Right lobe of liver (tissue), 4 donors: ENCODE measurements at regions not wholly inside any gene's neighbourhood (a gene's known extent, or its start where the extent isn't known, plus 50 kb on each side); places are given as distances from the start of the nearest gene placed in this dataset.

Source experiments
- POLR2A ChIP-seq: fragments of 450-650 bp; IDR thresholded peaks from one replicate; pipeline ENCODE4 v1.6.1; 2017; ENCODE audit warnings: antibody characterized with exemption, mild to moderate bottlenecking
- TF ChIP-seq, protein P1 (sequence below), 4 donors: fragments of 200-600 bp in 3 of 4; fragments of 450-650 bp in 1 of 4; IDR thresholded peaks; one replicate each; pipeline versions ENCODE4 v1.5.1 to v1.8.0; 2016 to 2022; ENCODE audit warnings: antibody characterized with exemption in 4 of 4, mild to moderate bottlenecking in 2 of 4
- donor health status: DM: no; HTN: no; CAD: no.
- donor health status: DM: no; HTN: no; CAD: no.
- donor health status: DM: no; HTN: yes; CAD: no.

DNA sequence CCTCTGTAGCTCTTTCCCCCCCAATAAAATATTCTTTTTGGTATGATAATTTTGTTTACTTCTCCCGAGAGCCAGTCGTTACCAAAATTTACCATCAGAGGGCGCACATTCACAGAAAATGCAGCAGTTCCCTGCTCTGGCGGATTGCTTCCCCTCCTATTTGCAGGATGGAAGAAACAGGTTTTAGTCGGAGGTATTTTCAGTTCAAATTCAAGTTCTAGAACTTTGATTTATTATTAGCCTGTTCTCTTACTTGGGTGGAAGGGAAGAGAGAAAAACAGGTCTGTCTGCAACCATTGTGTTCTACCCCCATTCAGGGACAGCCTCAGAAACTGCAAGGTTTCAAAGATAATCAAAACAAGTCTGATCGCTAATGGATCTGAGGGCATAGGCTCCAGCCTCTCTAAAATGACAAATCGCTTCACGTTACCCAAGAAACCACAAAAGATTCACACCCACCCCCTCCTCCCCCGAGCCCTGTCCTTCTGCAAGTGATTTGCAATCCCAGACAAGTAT lies 263.8 kb upstream of the RPS6KA3 start:
- TF ChIP-seq, protein P1, sequence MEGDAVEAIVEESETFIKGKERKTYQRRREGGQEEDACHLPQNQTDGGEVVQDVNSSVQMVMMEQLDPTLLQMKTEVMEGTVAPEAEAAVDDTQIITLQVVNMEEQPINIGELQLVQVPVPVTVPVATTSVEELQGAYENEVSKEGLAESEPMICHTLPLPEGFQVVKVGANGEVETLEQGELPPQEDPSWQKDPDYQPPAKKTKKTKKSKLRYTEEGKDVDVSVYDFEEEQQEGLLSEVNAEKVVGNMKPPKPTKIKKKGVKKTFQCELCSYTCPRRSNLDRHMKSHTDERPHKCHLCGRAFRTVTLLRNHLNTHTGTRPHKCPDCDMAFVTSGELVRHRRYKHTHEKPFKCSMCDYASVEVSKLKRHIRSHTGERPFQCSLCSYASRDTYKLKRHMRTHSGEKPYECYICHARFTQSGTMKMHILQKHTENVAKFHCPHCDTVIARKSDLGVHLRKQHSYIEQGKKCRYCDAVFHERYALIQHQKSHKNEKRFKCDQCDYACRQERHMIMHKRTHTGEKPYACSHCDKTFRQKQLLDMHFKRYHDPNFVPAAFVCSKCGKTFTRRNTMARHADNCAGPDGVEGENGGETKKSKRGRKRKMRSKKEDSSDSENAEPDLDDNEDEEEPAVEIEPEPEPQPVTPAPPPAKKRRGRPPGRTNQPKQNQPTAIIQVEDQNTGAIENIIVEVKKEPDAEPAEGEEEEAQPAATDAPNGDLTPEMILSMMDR (IDR thresholded peaks at IDR 0.05) = peak; percentile 72 to 83 (median 82)
- no peak for TF ChIP-seq POLR2A
